Hepatocyte (in vitro differentiated cells): ENCODE measurements at regions not wholly inside any gene's neighbourhood (a gene's known extent, or its start where the extent isn't known, plus 50 kb on each side); places are given as distances from the start of the nearest gene placed in this dataset.

Experiments
- DNase-seq: peaks from one replicate; pipeline ENCODE4 v3.0.0-alpha.2; 2016; ENCODE audit warnings: low spot score
- H2AFZ ChIP-seq: fragments of 200-600 bp; sonication (generic); 2 replicates; pipeline ENCODE4 v1.6.0; 2016; ENCODE audit warnings: antibody characterized with exemption, mild to moderate bottlenecking
- H3K27ac ChIP-seq: fragments of 200-600 bp; sonication (generic); 2 replicates; pipeline ENCODE4 v1.5.1; 2016; ENCODE audit warnings: mild to moderate bottlenecking
- H3K27me3 ChIP-seq: fragments of 200-600 bp; sonication (generic); 2 replicates; pipeline ENCODE4 v1.6.1; 2016
- H3K36me3 ChIP-seq: fragments of 200-600 bp; sonication (generic); replicated peaks from 2 replicates; pipeline ENCODE4 v1.5.1; 2016; ENCODE audit warnings: low read depth; ENCODE audit not compliant: insufficient read depth
- H3K4me1 ChIP-seq: fragments of 200-600 bp; sonication (generic); 2 replicates; pipeline ENCODE4 v1.5.1; 2016; ENCODE audit warnings: mild to moderate bottlenecking, moderate library complexity; ENCODE audit not compliant: insufficient read depth
- H3K4me2 ChIP-seq: fragments of 200-600 bp; sonication (generic); 2 replicates; pipeline ENCODE4 v1.6.0; 2016
- H3K4me3 ChIP-seq: fragments of 200-600 bp; sonication (generic); 2 replicates; pipeline ENCODE4 v1.5.1; 2016; ENCODE audit warnings: mild to moderate bottlenecking
- H3K79me2 ChIP-seq: fragments of 200-600 bp; sonication (generic); 2 replicates; pipeline ENCODE4 v1.6.0; 2017; ENCODE audit warnings: mild to moderate bottlenecking
- H3K9me2 ChIP-seq: fragments of 200-600 bp; sonication (generic); replicated peaks from 2 replicates; pipeline ENCODE4 v1.6.0; 2017; ENCODE audit warnings: mild to moderate bottlenecking; ENCODE audit not compliant: insufficient read depth
- H3K9me3 ChIP-seq: fragments of 200-600 bp; sonication (generic); 2 replicates; pipeline ENCODE4 v1.5.1; 2016; ENCODE audit warnings: low read depth, mild to moderate bottlenecking
- H4K20me1 ChIP-seq: fragments of 200-600 bp; sonication (generic); 2 replicates; pipeline ENCODE4 v1.6.0; 2016; ENCODE audit warnings: mild to moderate bottlenecking; ENCODE audit not compliant: insufficient read depth, poor library complexity, severe bottlenecking
- EZH2 ChIP-seq: fragments of 200-600 bp; sonication (generic); IDR thresholded peaks from 2 replicates; pipeline ENCODE4 v1.6.1; 2016; ENCODE audit warnings: antibody characterized with exemption, mild to moderate bottlenecking, borderline replicate concordance
- EZH2phosphoT487 ChIP-seq: fragments of 200-600 bp; sonication (generic); IDR thresholded peaks from one replicate; pipeline ENCODE4 v1.6.1; 2018; ENCODE audit warnings: antibody characterized with exemption, mild to moderate bottlenecking, low read depth, moderate library complexity; ENCODE audit not compliant: unreplicated experiment, severe bottlenecking
- WGBS: methylation state at CpG from one replicate; pipeline ENCODE4 v1.1.6; 2016; ENCODE audit warnings: low lambda C conversion rate; ENCODE audit errors: missing lambda C conversion rate; 5-methylcytosine and 5-hydroxymethylcytosine counted together
- TF ChIP-seq, protein P1 (sequence below): fragments of 200-600 bp; sonication (generic); IDR thresholded peaks from 2 replicates; pipeline ENCODE4 v1.5.1; 2016; ENCODE audit warnings: antibody characterized with exemption, mild to moderate bottlenecking; ENCODE audit not compliant: poor library complexity

DNA sequence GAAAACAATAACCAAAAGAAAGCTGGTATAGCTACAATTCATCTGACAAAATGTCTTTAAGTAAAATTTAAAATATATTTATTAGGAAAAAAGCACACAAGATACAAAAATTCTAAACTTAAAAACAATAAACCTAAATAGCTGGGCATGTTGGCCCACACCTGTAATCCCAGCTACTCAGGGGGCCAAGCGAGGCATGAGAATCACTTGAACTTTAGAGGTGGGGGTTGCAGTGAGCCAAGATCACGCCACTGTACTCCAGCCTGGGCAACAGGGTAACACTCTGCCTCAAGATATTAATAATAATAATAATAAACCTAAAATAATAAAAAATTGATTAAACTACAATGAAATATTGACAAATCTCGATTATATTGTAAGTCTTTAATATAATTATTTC lies 77.8 kb upstream of the PDK4 start:
- TF ChIP-seq EZH2phosphoT487 (no peak), EZH2 (no peak)
- TF ChIP-seq, protein P1, sequence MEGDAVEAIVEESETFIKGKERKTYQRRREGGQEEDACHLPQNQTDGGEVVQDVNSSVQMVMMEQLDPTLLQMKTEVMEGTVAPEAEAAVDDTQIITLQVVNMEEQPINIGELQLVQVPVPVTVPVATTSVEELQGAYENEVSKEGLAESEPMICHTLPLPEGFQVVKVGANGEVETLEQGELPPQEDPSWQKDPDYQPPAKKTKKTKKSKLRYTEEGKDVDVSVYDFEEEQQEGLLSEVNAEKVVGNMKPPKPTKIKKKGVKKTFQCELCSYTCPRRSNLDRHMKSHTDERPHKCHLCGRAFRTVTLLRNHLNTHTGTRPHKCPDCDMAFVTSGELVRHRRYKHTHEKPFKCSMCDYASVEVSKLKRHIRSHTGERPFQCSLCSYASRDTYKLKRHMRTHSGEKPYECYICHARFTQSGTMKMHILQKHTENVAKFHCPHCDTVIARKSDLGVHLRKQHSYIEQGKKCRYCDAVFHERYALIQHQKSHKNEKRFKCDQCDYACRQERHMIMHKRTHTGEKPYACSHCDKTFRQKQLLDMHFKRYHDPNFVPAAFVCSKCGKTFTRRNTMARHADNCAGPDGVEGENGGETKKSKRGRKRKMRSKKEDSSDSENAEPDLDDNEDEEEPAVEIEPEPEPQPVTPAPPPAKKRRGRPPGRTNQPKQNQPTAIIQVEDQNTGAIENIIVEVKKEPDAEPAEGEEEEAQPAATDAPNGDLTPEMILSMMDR = no peak
- Histone ChIP-seq H3K27me3 (no peaks in the 10 kb centered on the region), H3K27ac (no peak overlapping the region), H3K9me2 (no peaks in the 10 kb centered on the region), H3K4me1 (no peaks in the 10 kb centered on the region), H3K36me3 (no peaks in the 10 kb centered on the region), H3K9me3 (no peaks in the 10 kb centered on the region), H2AFZ (no peak overlapping the region), H3K4me2 (no peak overlapping the region), H4K20me1 (no peaks in the 10 kb centered on the region), H3K79me2 (no peaks in the 10 kb centered on the region), H3K4me3 (no peak overlapping the region)
- no peak for DNase-seq
- WGBS = 98% methylated on average over 3 of the region's 3 CpGs

DNA sequence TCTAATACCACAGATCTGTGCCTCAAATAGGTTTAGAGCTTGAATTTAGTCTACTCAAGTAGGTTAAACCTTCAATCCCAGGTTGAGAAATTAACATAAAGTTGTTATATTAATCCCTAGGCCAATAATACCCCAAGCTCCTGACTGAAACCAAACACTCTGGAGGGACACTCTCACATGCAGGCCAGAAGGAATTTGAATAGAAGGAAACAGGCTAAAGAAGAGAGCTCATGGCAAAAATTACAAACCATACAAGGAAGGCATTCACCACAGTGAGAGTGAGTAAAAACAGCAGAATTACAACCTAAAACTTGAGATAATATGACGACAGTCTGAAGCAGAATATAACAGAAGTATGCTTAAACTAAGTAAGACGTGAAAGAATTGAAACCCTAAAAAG lies 76.1 kb upstream of the PDK4 start:
- Histone ChIP-seq H3K4me1 (no peaks in the 10 kb centered on the region), H3K27ac (no peak overlapping the region), H3K4me3 (no peak overlapping the region), H3K36me3 (no peaks in the 10 kb centered on the region), H3K79me2 (no peaks in the 10 kb centered on the region), H2AFZ (no peak overlapping the region), H3K9me2 (no peaks in the 10 kb centered on the region), H4K20me1 (no peaks in the 10 kb centered on the region), H3K9me3 (no peaks in the 10 kb centered on the region), H3K4me2 (no peak overlapping the region), H3K27me3 (no peaks in the 10 kb centered on the region)
- WGBS = 71% methylated on average over 2 of the region's 2 CpGs
- DNase-seq = no peak
- TF ChIP-seq EZH2 (no peak), EZH2phosphoT487 (no peak)
- TF ChIP-seq, protein P1 = no peak

DNA sequence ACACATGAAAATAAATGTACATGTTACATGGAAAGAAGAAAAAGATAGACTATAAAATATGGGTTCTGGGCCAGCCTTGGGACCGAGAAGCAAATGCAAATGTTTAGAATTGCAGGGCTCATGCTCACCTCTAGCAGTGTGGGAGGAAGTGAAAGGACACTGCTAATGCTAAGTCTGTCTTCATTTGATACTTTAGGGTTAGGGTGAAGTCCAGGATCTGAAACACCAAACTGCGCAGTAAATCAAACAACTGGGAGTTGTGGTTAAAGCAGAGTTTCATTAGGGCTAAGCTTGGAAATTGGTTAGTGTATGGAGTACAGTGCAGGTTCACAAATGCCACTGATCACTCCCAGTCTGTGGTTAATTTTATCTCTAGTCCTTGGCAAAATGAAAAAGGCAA lies 73.2 kb upstream of the PDK4 start:
- no peak overlapping the region for H3K4me2 ChIP-seq
- WGBS = 90% methylated on average over 2 of the region's 2 CpGs
- DNase-seq = no peak
- TF ChIP-seq EZH2 (no peak), EZH2phosphoT487 (no peak)
- TF ChIP-seq, protein P1 = no peak
- no peaks in the 10 kb centered on the region for H3K4me1 ChIP-seq
- H3K79me2 ChIP-seq = no peaks in the 10 kb centered on the region
- H3K27me3 ChIP-seq = no peaks in the 10 kb centered on the region
- no peak overlapping the region for H3K27ac ChIP-seq
- H2AFZ ChIP-seq = no peak overlapping the region
- H3K9me3 ChIP-seq = no peaks in the 10 kb centered on the region
- no peak overlapping the region for H3K4me3 ChIP-seq
- no peaks in the 10 kb centered on the region for H4K20me1 ChIP-seq
- H3K9me2 ChIP-seq = no peaks in the 10 kb centered on the region
- no peaks in the 10 kb centered on the region for H3K36me3 ChIP-seq

DNA sequence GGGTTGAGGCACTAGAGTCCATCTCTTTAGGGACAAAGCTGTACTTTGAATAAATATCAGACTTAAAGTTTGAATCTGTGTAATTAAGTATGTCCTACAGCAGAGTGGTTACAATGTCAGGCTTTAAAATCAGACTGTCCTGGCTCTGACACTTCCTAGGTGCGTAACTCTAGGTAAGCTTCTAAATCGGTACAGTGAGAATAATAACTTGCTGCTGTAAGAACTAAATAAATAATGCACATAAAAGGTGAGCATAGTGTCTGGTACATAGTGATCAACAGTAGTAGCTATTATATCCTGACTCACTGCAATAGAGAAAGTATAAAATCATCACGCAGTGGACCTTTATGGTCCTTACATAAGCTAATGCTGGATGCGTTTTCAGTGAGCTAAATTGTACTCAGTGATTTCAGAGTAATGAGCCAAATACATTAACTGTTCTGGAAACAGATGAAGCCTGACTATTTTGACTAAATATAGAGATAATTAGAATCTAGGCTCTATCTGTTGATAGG lies 72.2 kb upstream of the PDK4 start:
- Histone ChIP-seq H3K4me2 (no peak overlapping the region), H3K27ac (no peak overlapping the region), H3K4me1 (no peaks in the 10 kb centered on the region), H4K20me1 (no peaks in the 10 kb centered on the region), H3K4me3 (no peak overlapping the region), H2AFZ (no peak overlapping the region), H3K9me3 (no peaks in the 10 kb centered on the region), H3K79me2 (no peaks in the 10 kb centered on the region), H3K36me3 (no peaks in the 10 kb centered on the region), H3K9me2 (no peaks in the 10 kb centered on the region), H3K27me3 (no peaks in the 10 kb centered on the region)
- TF ChIP-seq, protein P1 = no peak
- no peak for TF ChIP-seq EZH2
- no peak for TF ChIP-seq EZH2phosphoT487
- 92% methylated on average over 4 of the region's 4 CpGs for WGBS
- DNase-seq = no peak
